HUDEP-2 (cell line): ENCODE measurements at regions not wholly inside any gene's neighbourhood (a gene's known extent, or its start where the extent isn't known, plus 50 kb on each side); places are given as distances from the start of the nearest gene placed in this dataset.
A peak's percentile ranks its signal among the peaks of the same experiment; 100 is the strongest.

Experiments used
- DNase-seq, 76 experiments: peaks; one replicate each; lab custom pipeline; 2025; ENCODE audit not compliant: unreplicated experiment in 76 of 76; lab: John Stamatoyannopoulos, UW

- DNase-seq: no peak
Observed at GRCh38 chr13:87057807-87058520, 613.2 kb upstream of the SLITRK5 start.

GRCh38 chr13:87058786-87059329 is 612.3 kb upstream of the SLITRK5 start:
- DNase-seq: no peak

DNA sequence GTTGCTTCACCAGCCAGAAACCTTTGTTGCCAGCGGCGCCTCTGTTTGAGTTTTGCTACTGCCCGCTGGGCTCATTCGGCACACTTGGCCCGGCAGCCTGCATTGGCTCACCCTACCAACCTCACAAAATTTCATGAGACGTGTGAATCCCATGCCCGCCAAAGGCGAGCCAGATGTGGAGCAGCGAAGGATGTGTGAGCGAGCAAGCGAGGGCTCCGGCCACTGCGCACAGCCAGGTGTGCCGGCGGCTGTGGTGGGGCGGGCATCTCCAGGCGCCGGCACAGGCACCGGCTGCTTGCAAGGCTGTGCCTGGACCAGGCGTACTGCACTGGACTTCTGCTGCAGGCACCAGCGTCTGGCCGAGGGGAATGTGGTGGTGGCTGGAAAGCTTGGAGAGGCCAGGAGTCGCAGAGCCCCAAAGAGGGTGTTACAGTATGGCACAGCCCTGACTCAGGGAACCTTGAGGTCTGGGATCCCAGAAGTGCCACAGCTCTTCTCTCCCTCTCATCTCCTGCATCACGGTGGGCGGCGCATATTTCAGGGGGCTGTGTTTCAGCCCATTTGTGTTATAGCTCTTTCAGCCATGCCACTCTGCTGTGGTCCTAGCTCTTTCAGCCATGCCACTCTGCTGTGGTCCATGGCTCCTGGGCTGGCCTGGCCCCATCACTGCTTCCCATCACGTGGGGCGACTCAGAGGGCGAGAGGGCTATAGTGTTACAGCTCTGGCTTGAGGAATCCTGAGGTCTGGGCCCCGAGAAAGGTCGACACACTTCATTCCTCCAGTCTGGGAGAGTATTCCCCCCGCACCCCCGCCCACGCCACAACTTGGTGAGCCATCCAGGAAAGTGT is 592.0 kb upstream of the SLITRK5 start:
- no peak for DNase-seq

DNA sequence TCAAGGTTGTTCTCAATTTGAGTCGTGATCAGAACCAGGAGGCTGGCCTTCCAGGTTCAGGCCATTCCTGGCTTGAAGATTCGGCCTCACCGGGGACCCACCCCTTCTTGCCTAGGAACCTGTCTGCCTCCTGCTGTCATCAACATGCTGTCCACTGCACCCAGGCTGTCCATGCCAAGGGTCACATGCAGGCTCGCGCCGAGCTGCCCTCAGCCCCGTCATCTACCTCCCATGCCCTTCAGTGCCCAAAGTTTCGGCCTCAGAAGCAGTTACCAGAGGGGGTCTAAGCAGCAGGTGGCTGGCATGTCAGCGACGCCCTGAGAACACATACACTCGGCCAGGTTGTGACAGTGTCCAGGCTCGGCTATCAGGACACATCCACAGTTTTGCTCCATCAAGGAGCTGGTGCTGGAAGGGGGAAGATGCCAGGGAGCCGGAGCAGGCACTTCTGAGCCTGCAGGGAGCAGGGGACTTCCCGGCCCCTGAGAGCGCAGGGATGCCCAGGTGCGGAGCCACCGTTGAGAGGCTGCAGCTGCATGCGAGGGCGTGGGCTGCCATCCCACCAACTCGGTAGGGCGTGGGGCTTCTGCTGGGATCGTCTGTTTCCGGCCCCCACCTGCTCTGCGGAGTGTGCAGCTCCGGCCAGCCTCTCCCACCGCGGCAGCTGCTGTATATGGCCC is 590.9 kb upstream of the SLITRK5 start:
- DNase-seq: no peak

DNA sequence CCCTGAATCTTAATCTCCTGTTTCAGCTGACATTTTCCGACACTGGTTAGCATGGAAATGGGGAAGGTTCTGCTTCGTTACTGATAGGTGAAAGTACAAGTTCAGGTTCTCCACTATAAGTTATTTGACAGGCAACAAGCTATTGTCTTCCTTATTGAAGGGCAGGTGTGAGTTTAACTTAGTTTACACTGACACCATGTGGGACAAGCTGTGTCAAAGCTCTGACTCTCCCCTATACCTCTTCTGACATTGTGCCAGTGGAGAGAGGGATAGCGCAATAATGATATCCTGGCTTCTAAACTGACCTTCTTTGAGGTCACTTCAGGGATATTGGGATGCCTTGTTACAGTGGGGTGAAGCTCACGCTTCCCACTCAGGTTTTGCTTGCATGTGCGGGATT is 587.0 kb upstream of the SLITRK5 start:
- no peak for DNase-seq

GRCh38 chr13:87087741-87088140 is 583.4 kb upstream of the SLITRK5 start:
- no peak for DNase-seq

DNA sequence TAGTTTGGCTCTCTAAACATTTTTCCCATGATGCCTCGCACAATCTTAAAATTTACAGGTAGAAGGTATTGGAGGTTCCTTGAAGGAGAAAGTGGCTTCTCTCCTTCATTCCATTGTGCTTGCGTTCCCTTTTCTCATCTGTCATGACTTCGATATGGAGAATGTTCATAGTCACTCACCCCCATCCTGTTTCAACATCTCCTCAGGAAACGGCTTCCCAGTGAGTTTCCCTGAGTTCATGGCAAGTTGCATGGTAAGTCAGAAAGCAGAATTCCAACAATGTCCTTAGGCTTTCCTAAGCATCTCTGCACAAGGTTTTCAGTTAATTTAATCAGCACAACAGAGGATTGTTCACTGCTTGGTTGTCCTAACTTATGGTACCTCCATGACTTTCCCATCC is 581.8 kb upstream of the SLITRK5 start:
- no peak for DNase-seq

- no peak for DNase-seq
Observed at GRCh38 chr13:87093399-87093798, 577.8 kb upstream of the SLITRK5 start.

- peak in 10 of 76 experiments; percentile 1 to 73 (median 31) for DNase-seq
Observed at GRCh38 chr13:87094646-87095045, 576.5 kb upstream of the SLITRK5 start.

DNA sequence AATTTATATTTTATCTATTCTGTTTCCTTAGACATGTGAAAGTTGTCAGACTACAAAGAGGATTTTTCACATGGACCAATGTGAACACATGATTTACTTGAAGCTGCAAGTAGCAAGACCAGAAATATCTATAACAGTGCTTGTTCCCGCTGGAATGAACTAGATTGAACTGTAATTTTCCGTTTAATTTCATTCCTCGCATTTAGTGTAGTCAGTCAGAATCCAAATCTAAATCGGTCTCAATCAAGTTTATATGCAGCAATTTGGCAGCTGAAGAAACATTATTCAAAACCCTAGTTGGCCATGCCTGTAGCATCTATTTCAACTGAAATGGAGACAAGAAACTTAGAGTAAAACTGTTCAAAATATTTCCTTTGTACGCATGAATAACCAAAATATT is 570.7 kb upstream of the SLITRK5 start:
- DNase-seq: no peak

DNA sequence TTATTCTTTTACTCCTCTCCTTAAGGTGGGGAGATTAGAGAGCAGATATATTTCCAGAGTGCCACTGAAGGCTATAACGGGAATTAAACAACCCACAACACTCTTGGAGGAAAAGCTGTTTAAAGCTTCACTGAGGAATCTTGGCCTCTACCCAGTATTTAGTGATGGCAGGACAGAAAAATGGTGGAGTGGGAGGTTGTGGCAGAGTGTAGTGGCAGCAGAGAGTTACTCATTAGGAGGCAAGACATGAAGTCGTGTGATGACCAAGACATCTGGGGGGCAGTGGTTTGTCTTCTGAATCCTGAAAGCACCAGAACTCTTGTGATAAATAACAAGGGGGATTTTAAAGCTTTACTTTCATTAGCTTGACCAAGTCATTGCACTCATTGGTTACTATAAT is 563.5 kb upstream of the SLITRK5 start:
- DNase-seq: no peak

- no peak for DNase-seq
Observed at GRCh38 chr13:87120476-87120875, 550.7 kb upstream of the SLITRK5 start.

- no peak for DNase-seq
Observed at GRCh38 chr13:87122551-87122950, 548.6 kb upstream of the SLITRK5 start.

GRCh38 chr13:87123987-87124784 is 547.0 kb upstream of the SLITRK5 start:
- DNase-seq: peak in 10 of 76 experiments; percentile 14 to 86 (median 44)

DNA sequence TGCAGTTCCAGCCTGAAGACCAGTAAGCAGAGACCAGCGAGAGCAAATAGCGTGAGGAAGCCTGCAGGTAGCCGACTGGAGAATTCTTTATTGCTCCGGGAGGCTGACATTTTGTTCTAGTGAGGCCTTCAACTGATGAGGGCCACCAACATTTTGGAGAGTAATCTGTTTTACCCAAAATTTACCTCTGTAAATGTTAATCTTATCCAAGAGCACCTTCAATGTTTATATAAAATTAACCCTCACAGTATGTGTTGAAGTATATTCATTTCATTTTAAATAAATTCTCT is 546.4 kb upstream of the SLITRK5 start:
- DNase-seq: peak in 1 of 76 experiments; percentile 28

- no peak for DNase-seq
Observed at GRCh38 chr13:87128036-87128435, 543.1 kb upstream of the SLITRK5 start.

DNA sequence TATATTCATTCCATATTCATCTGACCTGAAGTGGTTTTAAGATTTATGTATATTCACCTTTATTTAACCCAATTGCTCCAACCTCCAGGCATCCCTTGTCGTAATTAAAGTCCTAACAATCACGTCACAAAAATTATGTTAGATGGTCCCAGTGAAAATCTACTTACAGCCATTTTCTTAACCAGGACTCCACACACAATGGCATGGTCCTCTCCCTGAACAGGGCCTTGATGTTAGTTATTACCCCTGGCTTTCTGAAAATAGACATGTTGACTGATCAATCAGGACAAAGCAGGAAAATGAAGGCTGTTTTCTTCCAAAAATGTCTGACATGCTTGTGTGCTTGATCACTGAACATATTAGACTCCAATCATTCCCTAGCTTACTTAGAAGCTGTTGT is 542.7 kb upstream of the SLITRK5 start:
- no peak for DNase-seq

DNA sequence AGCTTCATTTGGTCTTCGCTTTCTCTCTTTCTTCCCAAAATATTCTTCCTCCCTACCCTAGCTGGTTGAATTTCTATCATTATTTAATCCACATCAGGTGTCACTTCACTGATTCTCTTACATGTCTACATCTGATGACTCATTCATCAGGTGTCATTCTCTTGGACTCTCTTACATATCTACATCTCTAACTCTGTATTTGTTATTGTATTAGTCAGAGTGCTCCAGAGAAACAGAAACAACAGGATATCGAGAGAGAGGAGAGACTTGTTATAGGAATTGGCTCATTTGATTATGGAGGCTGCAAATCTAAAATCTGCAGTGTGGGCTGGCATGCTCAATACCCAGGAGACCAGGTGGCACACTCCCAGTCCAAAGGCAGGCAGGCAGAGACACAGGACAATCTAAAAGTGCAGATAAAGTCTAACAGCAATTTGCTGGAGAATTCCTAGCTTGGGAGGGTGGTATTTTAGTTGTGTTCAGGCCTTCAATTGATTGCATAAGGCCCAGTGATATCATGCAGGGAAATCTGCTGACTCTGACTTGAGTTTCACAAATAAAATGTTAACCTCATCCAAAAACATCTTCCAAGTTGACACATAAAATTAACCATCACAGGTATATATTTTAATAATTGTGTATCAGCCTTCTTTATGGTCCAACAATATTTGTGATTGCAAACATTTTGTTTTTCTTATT is 541.4 kb upstream of the SLITRK5 start:
- peak in 10 of 76 experiments; percentile 6 to 61 (median 30) for DNase-seq

DNA sequence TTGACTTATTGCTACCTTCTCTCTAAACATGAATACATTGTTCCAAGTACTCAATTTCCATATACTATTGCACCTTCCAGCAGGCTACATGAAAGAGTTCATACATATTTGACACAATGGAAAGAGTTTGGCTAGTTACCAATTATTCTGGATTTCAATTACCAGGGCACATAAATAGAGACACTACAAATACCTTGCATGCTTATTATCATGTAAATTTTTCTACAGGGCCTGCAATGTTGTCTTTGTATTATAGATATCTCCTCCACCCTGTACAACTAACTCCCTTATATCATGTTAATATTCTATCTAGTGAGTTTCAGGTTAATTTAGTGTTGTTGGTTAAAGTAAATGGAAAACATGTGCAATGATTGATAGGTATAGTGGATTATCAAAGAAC is 540.7 kb upstream of the SLITRK5 start:
- DNase-seq: no peak

DNA sequence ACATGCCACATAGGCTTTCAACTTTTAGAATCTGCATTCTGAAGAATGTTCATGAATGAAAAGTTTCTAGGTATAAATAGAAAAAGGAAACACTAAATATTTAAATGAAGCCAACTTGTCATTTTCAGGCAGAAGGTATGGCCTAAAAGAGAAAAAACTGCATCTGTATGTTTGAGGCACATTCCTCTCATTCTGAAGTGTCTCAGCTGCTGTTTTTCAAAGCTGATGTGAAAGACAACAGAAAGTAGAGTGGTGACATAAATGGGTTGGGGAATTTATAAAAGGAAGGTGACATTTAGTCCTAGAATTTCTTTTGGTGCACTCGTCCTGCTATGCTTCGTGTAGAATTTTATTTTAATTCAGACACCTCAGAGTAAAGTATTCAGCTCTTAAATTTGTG is 539.6 kb upstream of the SLITRK5 start:
- no peak for DNase-seq
